ENCODE measurements at regions not wholly inside any gene's neighbourhood (a gene's known extent, or its start where the extent isn't known, plus 50 kb on each side); places are given as distances from the start of the nearest gene placed in this dataset.

GRCh38 chr3:89656388-89656787 is 549.0 kb downstream of the EPHA3 start:
- TF ChIP-seq BHLHE40 (IDR thresholded peaks at IDR 0.05; ENCODE audit: low read depth, low read length) (no peak), RAD21 (conservative IDR thresholded peaks at IDR 0.05 in 1 of 2, IDR thresholded peaks at IDR 0.05 in 1 of 2) (no peak), EP300 (IDR thresholded peaks at IDR 0.05) (no peak), JUN (IDR thresholded peaks at IDR 0.05) (no peak), CTCF (IDR thresholded peaks at IDR 0.05) (no peak), CHD2 (IDR thresholded peaks at IDR 0.05; ENCODE audit: low read length, partially characterized antibody) (no peak), NR3C1 (IDR thresholded peaks at IDR 0.05) (no peak), MYC (IDR thresholded peaks at IDR 0.05; ENCODE audit: borderline replicate concordance, low read length) (no peak), ESRRA (IDR thresholded peaks at IDR 0.05; ENCODE audit: borderline replicate concordance, low read length) (no peak), POLR2A (IDR thresholded peaks at IDR 0.05; ENCODE audit: low read length) (no peak), SREBF2 (IDR thresholded peaks at IDR 0.05) (no peak), SMC3 (IDR thresholded peaks at IDR 0.05) (no peak)
- TF ChIP-seq, protein P1, sequence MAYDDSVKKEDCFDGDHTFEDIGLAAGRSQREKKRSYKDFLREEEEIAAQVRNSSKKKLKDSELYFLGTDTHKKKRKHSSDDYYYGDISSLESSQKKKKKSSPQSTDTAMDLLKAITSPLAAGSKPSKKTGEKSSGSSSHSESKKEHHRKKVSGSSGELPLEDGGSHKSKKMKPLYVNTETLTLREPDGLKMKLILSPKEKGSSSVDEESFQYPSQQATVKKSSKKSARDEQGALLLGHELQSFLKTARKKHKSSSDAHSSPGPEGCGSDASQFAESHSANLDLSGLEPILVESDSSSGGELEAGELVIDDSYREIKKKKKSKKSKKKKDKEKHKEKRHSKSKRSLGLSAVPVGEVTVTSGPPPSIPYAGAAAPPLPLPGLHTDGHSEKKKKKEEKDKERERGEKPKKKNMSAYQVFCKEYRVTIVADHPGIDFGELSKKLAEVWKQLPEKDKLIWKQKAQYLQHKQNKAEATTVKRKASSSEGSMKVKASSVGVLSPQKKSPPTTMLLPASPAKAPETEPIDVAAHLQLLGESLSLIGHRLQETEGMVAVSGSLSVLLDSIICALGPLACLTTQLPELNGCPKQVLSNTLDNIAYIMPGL (CRISPR knock-in tag; IDR thresholded peaks at IDR 0.05; ENCODE audit: borderline replicate concordance): no peak
